ENCODE measurements at regions not wholly inside any gene's neighbourhood (a gene's known extent, or its start where the extent isn't known, plus 50 kb on each side); places are given as distances from the start of the nearest gene placed in this dataset.

- Histone ChIP-seq H3K36me3 (no peaks in the 10 kb centered on the region), H3K9me3 (no peaks in the 10 kb centered on the region), H3K4me3 (no peak overlapping the region), H3K4me1 (no peaks in the 10 kb centered on the region), H3K27me3 (no peaks in the 10 kb centered on the region), H3K27ac (no peak overlapping the region)
- no peak for DNase-seq (ENCODE audit: low spot score in 2 of 2)
- WGBS, result 82% methylated on average over 7 of the region's 7 CpGs
- TF ChIP-seq EP300 (IDR thresholded peaks at IDR 0.05) (no peak), POLR2A (IDR thresholded peaks at IDR 0.05) (no peak), POLR2AphosphoS5 (IDR thresholded peaks at IDR 0.05) (no peak), CTCF (IDR thresholded peaks at IDR 0.05) (no peak)
These were observed 132.3 kb upstream of the ADPGK start for GRCh38 chr15:72915843-72916242.

GRCh38 chr15:72912996-72913395 lies 129.4 kb upstream of the ADPGK start:
- no peaks in the 10 kb centered on the region for H3K36me3 ChIP-seq
- TF ChIP-seq POLR2A (IDR thresholded peaks at IDR 0.05), result no peak
- no peak for TF ChIP-seq CTCF (IDR thresholded peaks at IDR 0.05)
- no peak for TF ChIP-seq EP300 (IDR thresholded peaks at IDR 0.05)
- no peak for TF ChIP-seq POLR2AphosphoS5 (IDR thresholded peaks at IDR 0.05)
- DNase-seq (ENCODE audit: low spot score in 2 of 2), result no peak
- no peak overlapping the region for H3K27ac ChIP-seq
- no peaks in the 10 kb centered on the region for H3K4me1 ChIP-seq
- WGBS, result 52% methylated on average over 2 of the region's 2 CpGs
- H3K4me3 ChIP-seq, result no peak overlapping the region
- no peaks in the 10 kb centered on the region for H3K9me3 ChIP-seq
- no peaks in the 10 kb centered on the region for H3K27me3 ChIP-seq

GRCh38 chr15:72912121-72912520 lies 128.6 kb upstream of the ADPGK start:
- no peak overlapping the region for H3K4me3 ChIP-seq
- no peak overlapping the region for H3K27ac ChIP-seq
- no peak for TF ChIP-seq EP300 (IDR thresholded peaks at IDR 0.05)
- no peaks in the 10 kb centered on the region for H3K27me3 ChIP-seq
- H3K36me3 ChIP-seq, result no peaks in the 10 kb centered on the region
- whole genome bisulfite sequencing, result 72% methylated on average over 4 of the region's 4 CpGs
- no peak for DNase-seq (ENCODE audit: low spot score in 2 of 2)
- H3K4me1 ChIP-seq, result no peaks in the 10 kb centered on the region
- H3K9me3 ChIP-seq, result no peaks in the 10 kb centered on the region

- 85% methylated on average over 1 of the region's 1 CpG for WGBS
- Histone ChIP-seq H3K27ac (no peak overlapping the region), H3K36me3 (no peaks in the 10 kb centered on the region), H3K9me3 (no peaks in the 10 kb centered on the region), H3K4me3 (no peak overlapping the region), H3K4me1 (no peaks in the 10 kb centered on the region), H3K27me3 (no peaks in the 10 kb centered on the region)
- DNase-seq (ENCODE audit: low spot score in 2 of 2), result no peak
- no peak for TF ChIP-seq POLR2AphosphoS5 (IDR thresholded peaks at IDR 0.05)
- TF ChIP-seq POLR2A (IDR thresholded peaks at IDR 0.05), result no peak
These were observed 128.1 kb upstream of the ADPGK start for GRCh38 chr15:72911626-72912025.

- WGBS, result 71% methylated on average over 4 of the region's 4 CpGs
- Histone ChIP-seq H3K9me3 (no peaks in the 10 kb centered on the region), H3K27me3 (no peaks in the 10 kb centered on the region), H3K27ac (no peak overlapping the region), H3K4me1 (no peaks in the 10 kb centered on the region), H3K4me3 (no peak overlapping the region), H3K36me3 (no peaks in the 10 kb centered on the region)
- TF ChIP-seq POLR2AphosphoS5 (IDR thresholded peaks at IDR 0.05) (no peak), CTCF (IDR thresholded peaks at IDR 0.05) (no peak), EP300 (IDR thresholded peaks at IDR 0.05) (no peak), POLR2A (IDR thresholded peaks at IDR 0.05) (no peak)
- no peak for DNase-seq (ENCODE audit: low spot score in 2 of 2)
These were observed 125.2 kb upstream of the ADPGK start for GRCh38 chr15:72908713-72909112.

GRCh38 chr15:72907733-72908132 lies 124.2 kb upstream of the ADPGK start:
- H3K9me3 ChIP-seq, result no peaks in the 10 kb centered on the region
- TF ChIP-seq EP300 (IDR thresholded peaks at IDR 0.05) (no peak), POLR2AphosphoS5 (IDR thresholded peaks at IDR 0.05) (no peak), POLR2A (IDR thresholded peaks at IDR 0.05) (no peak), CTCF (IDR thresholded peaks at IDR 0.05) (no peak)
- WGBS, result 89% methylated on average over 1 of the region's 1 CpG
- no peaks in the 10 kb centered on the region for H3K27me3 ChIP-seq
- peaks cover 6% of the 10 kb centered on the region for H3K4me1 ChIP-seq
- no peaks in the 10 kb centered on the region for H3K36me3 ChIP-seq
- no peak overlapping the region for H3K4me3 ChIP-seq
- H3K27ac ChIP-seq, result no peak overlapping the region
- no peak for DNase-seq (ENCODE audit: low spot score in 2 of 2)

Measured in suprapubic skin (tissue), 4 donors.